ENCODE measurements at regions not wholly inside any gene's neighbourhood (a gene's known extent, or its start where the extent isn't known, plus 50 kb on each side); places are given as distances from the start of the nearest gene placed in this dataset.

- TF ChIP-seq EP300 (IDR thresholded peaks at IDR 0.05; ENCODE audit: borderline replicate concordance): no peak
- TF ChIP-seq NFIC (IDR thresholded peaks at IDR 0.05): no peak
- TF ChIP-seq TEAD4 (IDR thresholded peaks at IDR 0.05): no peak
- TF ChIP-seq YY1 (IDR thresholded peaks at IDR 0.05; ENCODE audit: low read depth): no peak
- TF ChIP-seq RAD21 (IDR thresholded peaks at IDR 0.05; ENCODE audit: low read depth): no peak
- no peak for TF ChIP-seq REST (IDR thresholded peaks at IDR 0.05; ENCODE audit: low read depth)
- TF ChIP-seq ZBTB7A (IDR thresholded peaks at IDR 0.05; ENCODE audit: low read depth): no peak
- no peak for TF ChIP-seq USF1 (IDR thresholded peaks at IDR 0.05)
- no peak for TF ChIP-seq EGR1 (IDR thresholded peaks at IDR 0.05)
- TF ChIP-seq TCF12 (IDR thresholded peaks at IDR 0.05; ENCODE audit: low read depth): no peak
- no peak for TF ChIP-seq CEBPB (IDR thresholded peaks at IDR 0.05)
- TF ChIP-seq CREB1 (IDR thresholded peaks at IDR 0.05; ENCODE audit: low read depth): no peak
- TF ChIP-seq FOXM1 (IDR thresholded peaks at IDR 0.05; ENCODE audit: borderline replicate concordance, low read depth): no peak
- no peak for TF ChIP-seq MAX (IDR thresholded peaks at IDR 0.05)
- no peak for TF ChIP-seq TAF1 (IDR thresholded peaks at IDR 0.05; ENCODE audit: low read depth)
Observed at GRCh38 chr3:144529566-144529965, 557.9 kb downstream of the DIPK2A start.

GRCh38 chr3:144544871-144545270, 573.2 kb downstream of the DIPK2A start:
- TF ChIP-seq USF1 (IDR thresholded peaks at IDR 0.05): no peak
- no peak for TF ChIP-seq RAD21 (IDR thresholded peaks at IDR 0.05; ENCODE audit: low read depth)

GRCh38 chr3:144546539-144546938, 574.9 kb downstream of the DIPK2A start:
- no peak for TF ChIP-seq REST (IDR thresholded peaks at IDR 0.05; ENCODE audit: low read depth)
- TF ChIP-seq RAD21 (IDR thresholded peaks at IDR 0.05; ENCODE audit: low read depth): no peak
- TF ChIP-seq MAX (IDR thresholded peaks at IDR 0.05): no peak
- TF ChIP-seq USF1 (IDR thresholded peaks at IDR 0.05): no peak
- no peak for TF ChIP-seq EGR1 (IDR thresholded peaks at IDR 0.05)
- no peak for TF ChIP-seq FOXM1 (IDR thresholded peaks at IDR 0.05; ENCODE audit: borderline replicate concordance, low read depth)
- no peak for TF ChIP-seq ZBTB7A (IDR thresholded peaks at IDR 0.05; ENCODE audit: low read depth)
- TF ChIP-seq TEAD4 (IDR thresholded peaks at IDR 0.05): no peak
- TF ChIP-seq CREB1 (IDR thresholded peaks at IDR 0.05; ENCODE audit: low read depth): no peak
- no peak for TF ChIP-seq EP300 (IDR thresholded peaks at IDR 0.05; ENCODE audit: borderline replicate concordance)
- no peak for TF ChIP-seq NFIC (IDR thresholded peaks at IDR 0.05)
- TF ChIP-seq TCF12 (IDR thresholded peaks at IDR 0.05; ENCODE audit: low read depth): no peak
- no peak for TF ChIP-seq TAF1 (IDR thresholded peaks at IDR 0.05; ENCODE audit: low read depth)
- TF ChIP-seq CEBPB (IDR thresholded peaks at IDR 0.05): no peak
- TF ChIP-seq YY1 (IDR thresholded peaks at IDR 0.05; ENCODE audit: low read depth): no peak

GRCh38 chr3:144548346-144548745, 576.7 kb downstream of the DIPK2A start:
- TF ChIP-seq RAD21 (IDR thresholded peaks at IDR 0.05; ENCODE audit: low read depth) (no peak), REST (IDR thresholded peaks at IDR 0.05; ENCODE audit: low read depth) (no peak), EGR1 (IDR thresholded peaks at IDR 0.05) (no peak), USF1 (IDR thresholded peaks at IDR 0.05) (no peak), TCF12 (IDR thresholded peaks at IDR 0.05; ENCODE audit: low read depth) (no peak), MAX (IDR thresholded peaks at IDR 0.05) (no peak), TAF1 (IDR thresholded peaks at IDR 0.05; ENCODE audit: low read depth) (no peak), CEBPB (IDR thresholded peaks at IDR 0.05) (no peak), NFIC (IDR thresholded peaks at IDR 0.05) (no peak), CREB1 (IDR thresholded peaks at IDR 0.05; ENCODE audit: low read depth) (no peak), YY1 (IDR thresholded peaks at IDR 0.05; ENCODE audit: low read depth) (no peak)
